CD4-positive, alpha-beta T cell treated with Interleukin-17A for 4 hours (primary cell): ENCODE measurements at regions not wholly inside any gene's neighbourhood (a gene's known extent, or its start where the extent isn't known, plus 50 kb on each side); places are given as distances from the start of the nearest gene placed in this dataset.
A peak's percentile ranks its signal among the peaks of the same experiment; 100 is the strongest.

Experiments
- DNase-seq: peaks from one replicate; pipeline ENCODE4 v3.0.0-alpha.2; 2020; ENCODE audit warnings: mixed read lengths

- peak; percentile 59 for DNase-seq
Measured at GRCh38 chr6:90401933-90402830, 105.5 kb upstream of the BACH2 start.

GRCh38 chr6:90399970-90400369 is 103.3 kb upstream of the BACH2 start:
- DNase-seq, result peak; percentile 17

- DNase-seq, result peak; percentile 82
Measured at GRCh38 chr6:90397929-90398674, 101.5 kb upstream of the BACH2 start.

DNA sequence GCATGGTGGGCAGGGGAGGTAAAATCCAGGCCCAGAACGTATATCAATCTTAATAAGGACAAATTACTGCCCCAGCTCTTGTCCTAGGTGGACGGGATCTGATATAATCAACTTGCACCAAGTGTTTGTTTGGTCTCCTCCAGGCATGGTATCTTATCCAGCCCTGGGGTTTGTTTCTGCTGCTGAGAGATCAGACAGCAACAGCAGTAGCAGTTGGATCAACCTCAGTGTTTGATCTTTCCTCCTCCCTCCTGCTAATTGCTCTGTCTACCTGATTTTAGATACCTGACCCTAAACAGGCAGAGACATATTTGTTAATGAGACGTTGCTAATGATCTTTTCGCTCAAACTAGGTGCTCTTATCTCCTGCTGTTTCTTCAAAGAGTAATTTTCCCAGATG is 100.4 kb upstream of the BACH2 start:
- no peak for DNase-seq

GRCh38 chr6:90393232-90393884 is 96.7 kb upstream of the BACH2 start:
- DNase-seq, result peak; percentile 82

DNA sequence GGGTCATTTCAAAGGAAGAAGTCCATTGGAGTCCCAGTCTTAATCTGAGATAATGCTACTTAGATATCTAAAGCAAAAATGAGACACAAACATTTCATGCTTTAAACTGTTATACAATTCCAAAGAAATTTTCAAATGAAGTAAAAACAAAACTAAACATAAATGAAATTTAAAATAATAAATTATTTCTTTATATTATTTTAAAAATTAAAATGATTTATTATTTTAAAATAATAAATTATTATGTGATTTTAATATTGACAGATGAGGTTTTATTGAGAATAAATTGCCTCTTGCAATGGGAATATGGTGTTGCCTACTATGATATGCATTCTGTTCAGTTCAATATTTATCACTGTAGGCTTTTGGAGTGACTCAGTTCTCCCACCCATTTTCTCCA is 93.7 kb upstream of the BACH2 start:
- DNase-seq, result no peak

GRCh38 chr6:90388395-90388794 is 91.8 kb upstream of the BACH2 start:
- DNase-seq, result no peak

DNA sequence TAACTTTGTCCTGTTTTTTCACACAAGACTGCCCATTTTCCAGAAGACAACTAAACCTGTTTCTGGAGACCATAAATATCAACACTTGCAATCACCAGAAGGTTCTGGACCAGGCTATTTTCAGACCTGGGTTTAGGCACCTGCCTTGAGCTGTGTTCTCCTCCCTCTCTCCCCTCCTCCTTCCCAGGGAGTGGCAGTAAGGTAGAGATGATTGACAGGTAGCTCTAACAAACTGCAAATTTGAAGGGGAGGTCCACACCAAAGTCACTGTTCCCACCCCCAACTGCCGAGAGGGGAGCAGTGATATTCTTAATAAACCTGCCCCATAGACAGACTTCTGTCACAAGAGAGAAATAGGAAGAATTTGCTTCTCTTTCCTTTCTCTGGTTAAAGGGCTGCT is 91.2 kb upstream of the BACH2 start:
- DNase-seq, result no peak

GRCh38 chr6:90387383-90387775 is 90.7 kb upstream of the BACH2 start:
- no peak for DNase-seq

DNA sequence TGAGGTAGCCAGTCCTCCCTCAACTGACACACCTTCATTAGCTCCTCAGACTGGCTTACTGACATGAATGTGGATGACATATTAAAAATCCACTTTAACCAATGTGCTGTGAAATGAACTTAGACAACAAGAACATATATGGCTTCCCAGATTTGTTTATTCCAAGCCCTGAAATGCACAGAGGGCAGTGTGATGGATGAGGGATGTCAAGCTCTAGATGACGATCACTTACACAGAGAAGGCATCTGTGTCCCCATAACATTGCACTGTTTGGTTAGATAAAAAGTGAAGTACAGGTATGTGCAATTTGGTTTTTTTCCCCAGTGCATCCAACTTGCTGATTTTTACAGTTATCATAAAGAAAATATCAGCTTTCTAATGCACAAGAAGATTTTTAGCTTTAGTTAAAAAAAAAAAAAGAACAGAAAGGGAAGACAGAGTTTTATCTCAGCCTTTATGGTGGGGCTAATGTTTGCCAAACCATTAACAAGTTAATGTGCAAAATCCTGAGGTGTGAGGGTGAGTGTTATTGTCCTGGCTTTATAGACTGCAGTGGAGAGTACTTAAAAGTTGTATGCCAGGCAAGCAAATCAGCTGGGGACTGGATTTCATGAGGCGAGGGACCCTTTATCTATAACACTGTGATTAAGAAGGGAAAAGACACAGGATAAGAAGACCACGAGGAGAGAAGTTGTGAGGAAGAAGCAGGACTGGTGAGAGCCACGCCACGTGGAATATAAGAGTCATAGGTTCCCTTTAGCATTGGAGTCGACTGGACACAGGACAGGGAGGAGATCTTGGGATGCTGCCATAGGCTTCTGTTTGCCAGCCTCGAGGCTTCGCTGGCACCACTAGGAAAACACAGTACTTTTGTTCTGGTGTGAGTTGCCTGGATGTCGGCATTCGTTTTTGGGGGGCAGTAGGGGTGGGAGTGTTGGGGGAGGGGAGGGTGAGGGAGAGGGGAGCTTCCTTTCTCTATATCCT is 90.0 kb upstream of the BACH2 start:
- no peak for DNase-seq

DNA sequence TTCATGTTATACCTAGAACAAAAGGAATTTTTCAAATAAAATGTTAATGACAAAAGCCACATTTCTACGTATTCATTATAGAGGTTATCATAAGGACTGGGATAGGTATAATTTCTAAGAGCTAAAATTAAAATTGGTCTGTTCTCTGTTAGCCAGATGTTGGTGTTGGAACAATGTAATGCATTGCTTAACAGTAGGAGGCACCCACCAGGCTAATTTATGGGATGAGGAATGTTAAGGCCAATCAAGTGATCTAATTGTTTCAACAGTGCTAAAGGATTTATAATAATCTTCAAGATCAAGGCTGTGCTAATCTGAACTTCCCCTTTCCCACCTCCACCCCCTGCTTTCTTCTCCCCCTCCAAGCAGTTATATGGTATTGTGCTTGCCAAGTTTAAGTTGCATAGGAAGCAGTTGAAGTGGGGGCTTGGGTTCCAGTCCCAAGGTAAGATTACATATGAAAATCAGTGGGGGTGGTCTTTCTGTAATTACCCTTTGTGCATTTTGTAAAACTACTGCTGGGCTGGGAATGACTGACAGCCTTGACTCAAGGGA is 89.2 kb upstream of the BACH2 start:
- DNase-seq, result no peak

DNA sequence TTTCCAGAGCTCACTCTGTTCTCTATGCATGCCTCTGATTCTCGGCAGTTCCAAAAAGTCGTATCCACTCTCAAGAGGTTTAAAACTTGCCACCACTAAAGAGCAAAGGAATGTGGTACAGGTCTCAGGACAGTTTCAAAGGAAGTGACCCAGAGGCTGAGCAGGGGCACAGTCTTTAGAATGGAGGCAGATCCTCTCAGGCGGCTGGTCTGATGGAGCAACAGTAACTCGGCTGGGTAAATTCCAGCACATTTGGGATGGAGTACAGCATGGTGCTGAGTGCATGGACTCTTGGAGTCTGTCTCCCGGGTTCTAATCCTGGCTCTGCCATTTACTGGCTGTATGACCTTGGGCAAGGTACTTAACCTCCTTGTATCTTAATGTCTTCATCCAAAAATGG is 88.1 kb upstream of the BACH2 start:
- no peak for DNase-seq

DNA sequence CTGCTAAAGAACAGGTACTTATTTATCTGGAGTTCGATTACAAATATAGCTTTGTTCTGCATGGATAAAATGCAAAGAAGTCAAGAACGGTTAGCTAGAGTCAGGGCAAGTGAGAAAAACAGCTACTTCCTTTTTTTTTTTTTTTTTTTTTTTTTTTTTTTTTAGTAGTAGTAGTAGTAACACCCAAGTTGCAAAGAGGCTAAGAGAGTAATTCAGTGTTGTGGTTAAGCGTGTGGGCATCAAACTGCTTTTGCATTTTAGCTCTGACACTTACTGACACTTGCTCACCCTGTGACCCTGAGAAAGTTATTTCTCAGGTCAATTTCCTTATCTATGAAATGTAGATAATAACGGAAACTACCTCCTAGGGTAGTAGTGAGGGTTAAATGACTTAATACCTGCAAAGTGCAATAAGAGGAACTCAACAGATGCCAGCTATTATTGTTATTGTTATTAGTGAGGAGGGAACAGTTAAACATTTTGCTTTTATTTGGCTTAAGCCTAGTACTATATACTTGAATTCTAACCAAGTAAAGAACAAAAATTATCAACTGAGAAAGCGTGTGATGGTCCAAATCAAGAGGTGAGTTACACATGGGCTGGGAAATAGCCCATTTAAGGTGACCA is 86.7 kb upstream of the BACH2 start:
- peak; percentile 27 for DNase-seq

DNA sequence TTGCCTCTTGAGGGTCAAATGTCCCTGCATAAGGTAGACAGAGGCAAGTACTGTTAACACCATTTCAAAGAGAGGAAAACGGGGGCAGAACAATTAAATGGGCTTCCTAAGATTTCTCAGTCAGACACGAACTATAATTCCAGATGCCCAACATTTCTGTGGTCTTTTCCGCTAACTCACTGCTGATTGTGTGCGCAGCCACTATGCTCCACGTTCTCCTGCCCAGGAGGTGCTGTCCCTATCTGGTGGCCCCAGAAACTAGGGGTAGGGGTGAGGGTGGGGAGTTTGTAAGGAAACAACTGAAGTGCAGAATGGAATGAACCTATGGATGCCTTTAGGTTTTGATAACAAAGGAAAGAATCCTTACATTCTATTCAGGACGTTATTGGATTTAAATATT is 86.1 kb upstream of the BACH2 start:
- no peak for DNase-seq

DNA sequence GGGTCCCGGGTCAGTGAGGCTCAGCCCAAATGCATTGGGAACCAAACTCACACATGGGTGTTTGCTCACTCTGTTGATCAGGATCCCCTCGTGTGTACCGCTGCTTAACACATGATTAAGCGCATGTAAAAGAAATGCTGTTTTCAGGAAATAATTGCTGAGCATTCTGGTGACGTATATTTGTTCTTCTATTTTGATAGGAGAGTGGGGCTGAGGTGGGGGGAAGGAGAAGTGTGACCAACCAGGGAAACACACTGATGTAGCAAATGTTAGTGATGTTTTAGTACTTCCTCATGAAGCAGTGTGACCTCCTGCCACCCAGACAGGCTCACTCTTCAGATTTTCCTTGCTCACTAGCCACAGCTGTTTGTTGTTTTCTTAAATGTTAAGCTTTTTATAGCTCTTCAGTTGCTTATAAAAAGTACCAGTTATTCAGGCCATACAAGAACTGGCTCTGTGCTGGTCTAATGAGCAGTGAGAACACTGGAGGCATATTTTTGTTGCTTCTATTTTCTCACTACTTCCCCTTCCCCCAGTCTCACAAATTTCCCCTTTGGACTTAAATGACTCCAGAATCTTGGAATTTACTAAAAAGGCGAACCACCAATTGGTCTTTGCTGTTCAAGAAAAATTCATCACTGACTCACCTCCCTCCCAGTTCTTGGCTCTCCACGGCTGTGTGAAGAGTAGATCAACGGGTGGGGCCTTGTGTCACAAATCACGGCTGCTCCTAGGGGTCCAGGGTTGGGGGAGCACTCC is 79.2 kb upstream of the BACH2 start:
- DNase-seq, result no peak

GRCh38 chr6:90374201-90374600 is 77.6 kb upstream of the BACH2 start:
- DNase-seq, result no peak

DNA sequence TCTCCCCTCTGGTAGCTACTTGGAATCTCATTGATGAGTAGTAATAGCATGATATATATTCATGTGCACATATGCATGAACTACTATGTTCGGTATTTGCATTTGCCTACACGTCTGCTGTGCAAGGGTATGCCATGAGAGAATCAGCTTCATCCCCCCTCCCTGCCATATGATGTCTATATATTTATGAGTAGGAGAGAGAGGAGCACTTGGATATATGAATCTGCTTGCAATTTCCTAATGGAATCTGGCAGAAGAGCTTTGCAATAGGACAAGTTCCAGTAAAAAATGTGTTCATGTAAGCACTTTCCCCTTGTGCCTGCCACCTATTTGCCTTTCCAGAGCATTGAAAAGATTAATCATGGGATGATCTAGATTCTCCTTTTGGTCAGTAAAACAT is 76.2 kb upstream of the BACH2 start:
- DNase-seq, result no peak

DNA sequence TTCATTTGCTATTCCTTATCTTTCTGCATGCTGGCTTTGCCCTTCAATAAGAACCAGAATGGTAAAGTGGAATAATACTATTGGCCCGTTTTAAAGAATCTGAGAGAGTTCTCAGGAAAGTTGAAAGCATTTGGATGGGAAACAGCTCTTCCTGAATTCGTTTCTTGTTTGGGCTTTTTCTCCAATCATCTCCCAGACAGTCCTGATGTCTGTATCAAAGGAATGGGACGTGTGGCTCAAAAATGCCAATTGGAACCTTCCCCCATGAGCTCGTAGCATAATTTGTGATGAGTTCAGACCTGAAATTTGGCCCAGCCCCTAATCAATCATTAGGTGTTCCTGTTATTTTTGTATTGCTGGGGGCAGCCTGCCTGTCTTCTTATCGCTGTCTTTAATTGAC is 75.8 kb upstream of the BACH2 start:
- DNase-seq, result no peak

DNA sequence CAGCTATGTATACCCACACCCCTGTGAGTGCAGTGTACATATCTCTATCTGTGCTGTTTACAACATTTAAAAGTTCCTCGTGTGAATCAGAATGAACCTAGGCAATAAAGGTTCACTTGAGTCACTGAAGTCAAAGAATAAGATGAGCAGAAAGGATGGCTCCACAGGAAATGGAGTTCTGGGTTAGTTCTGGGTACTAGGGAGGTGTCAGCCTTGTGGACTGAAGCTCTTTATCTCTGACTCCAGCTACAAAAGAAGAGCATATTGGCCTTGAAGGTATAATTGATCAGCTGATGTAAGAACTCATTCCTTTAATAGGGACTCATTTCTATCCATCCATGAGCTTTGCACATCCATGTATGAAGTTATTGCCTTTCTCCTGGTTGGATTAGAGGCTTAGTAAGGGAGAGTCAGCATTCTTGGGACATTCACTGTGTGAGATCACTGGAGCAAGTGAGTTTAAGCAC is 73.9 kb upstream of the BACH2 start:
- DNase-seq, result no peak

DNA sequence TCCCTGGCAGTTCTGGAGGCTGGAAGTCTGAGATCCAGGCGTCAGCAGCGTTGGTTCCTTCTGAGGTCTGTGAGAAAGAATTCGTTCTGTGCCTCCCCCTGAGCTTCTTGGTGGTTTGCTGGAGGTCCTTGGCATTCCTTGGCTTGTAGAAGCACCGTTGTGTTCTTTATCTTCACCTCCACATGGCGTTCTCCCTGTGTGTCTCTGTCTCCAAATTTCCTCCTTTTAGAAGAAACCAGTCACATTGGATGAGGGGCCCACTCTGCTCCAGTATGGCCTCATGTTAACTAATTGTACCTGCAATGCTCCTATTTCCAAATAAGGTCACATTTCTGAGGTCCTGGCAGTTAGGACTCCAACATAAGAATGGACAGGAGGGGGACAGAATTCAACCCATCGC is 73.0 kb upstream of the BACH2 start:
- DNase-seq, result no peak

- DNase-seq, result peak; percentile 24
Measured at GRCh38 chr6:90369024-90369519, 72.4 kb upstream of the BACH2 start.
